Esophagus muscularis mucosa (tissue), 4 donors: ENCODE measurements at regions not wholly inside any gene's neighbourhood (a gene's known extent, or its start where the extent isn't known, plus 50 kb on each side); places are given as distances from the start of the nearest gene placed in this dataset.

Source experiments
- DNase-seq: peaks from one replicate; pipeline ENCODE4 v3.0.0-alpha.2; 2017; ENCODE audit errors: extremely low spot score
- H3K27ac ChIP-seq, 4 donors: fragments of 200-600 bp; sonication (generic); replicated peaks in 1 of 4; 1 replicate in 3 of 4; 2 replicates in 1 of 4; pipeline ENCODE4 v1.5.1; 2016 to 2019; ENCODE audit warnings: mild to moderate bottlenecking in 1 of 4
- H3K27me3 ChIP-seq, 4 donors: fragments of 200-600 bp; sonication (generic); one replicate each; pipeline versions ENCODE4 v1.5.1 to v1.6.0; 2016 to 2019
- H3K36me3 ChIP-seq, 4 donors: fragments of 200-600 bp; sonication (generic); one replicate each; pipeline ENCODE4 v1.5.1; 2016 to 2019
- H3K4me1 ChIP-seq, 4 donors: fragments of 200-600 bp; sonication (generic); one replicate each; pipeline ENCODE4 v1.5.1; 2016 to 2019
- H3K4me3 ChIP-seq, 4 donors: fragments of 200-600 bp; sonication (generic); 1 replicate in 2 of 4; 2 replicates in 2 of 4; pipeline ENCODE4 v1.5.1; 2016 to 2019; ENCODE audit warnings: mild to moderate bottlenecking in 4 of 4, moderate library complexity in 1 of 4
- H3K9me3 ChIP-seq, 4 donors: fragments of 200-600 bp; sonication (generic); 1 replicate in 3 of 4; 2 replicates in 1 of 4; pipeline ENCODE4 v1.5.1; 2016 to 2019
- CTCF ChIP-seq, 3 experiments: fragments of 200-600 bp in 2 of 3; fragments of 450-650 bp in 1 of 3; sonication (generic) in 2 of 3; IDR thresholded peaks; one replicate each; pipeline ENCODE4 v1.5.1; 2017 to 2019; ENCODE audit warnings: antibody characterized with exemption in 3 of 3, mild to moderate bottlenecking in 2 of 3, moderate library complexity in 1 of 3
- EP300 ChIP-seq: sonication (generic); formaldehyde crosslinking; IDR thresholded peaks from one replicate; pipeline ENCODE4 v1.6.1; 2017; ENCODE audit warnings: antibody characterized with exemption
- POLR2A ChIP-seq: fragments of 450-650 bp; IDR thresholded peaks from one replicate; pipeline ENCODE4 v1.6.1; 2017; ENCODE audit warnings: antibody characterized with exemption, moderate library complexity, mild to moderate bottlenecking, low read depth
- POLR2AphosphoS5 ChIP-seq, 2 donors: sonication (generic); formaldehyde crosslinking; IDR thresholded peaks; one replicate each; pipeline ENCODE4 v1.6.1; 2017; ENCODE audit warnings: antibody characterized with exemption in 2 of 2
- WGBS: methylation state at CpG from one replicate; pipeline ENCODE4 v1.1.5; 2018; 5-methylcytosine and 5-hydroxymethylcytosine counted together
- intact Hi-C: fragments of 100-400 bp; cut with DNase I; formaldehyde crosslinking; loops from one replicate; pipeline ENCODE4 v1.15.1; 2023

DNA sequence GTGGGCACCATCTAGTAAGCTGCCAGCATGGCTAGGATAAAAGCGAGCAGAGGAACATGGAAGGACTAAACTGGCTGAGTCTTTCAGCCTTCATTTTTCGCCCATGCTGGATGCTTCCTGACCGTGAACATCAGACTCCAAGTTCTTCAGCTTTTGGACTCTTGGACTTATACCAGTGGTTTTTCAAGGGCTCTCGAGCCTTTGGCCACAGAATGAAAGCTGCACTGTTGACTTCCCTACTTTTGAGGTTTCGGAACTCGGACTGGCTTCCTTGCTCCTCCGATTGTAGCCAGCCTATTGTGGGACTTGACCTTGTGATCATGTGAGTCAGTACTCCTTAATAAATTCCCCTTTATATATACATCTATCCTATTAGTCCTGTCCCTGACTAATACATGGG is 785.1 kb upstream of the SLITRK6 start:
- no peaks in the 10 kb centered on the region for H3K36me3 ChIP-seq
- no peak for DNase-seq
- 89% methylated on average over 7 of the region's 7 CpGs for WGBS
- no peak for TF ChIP-seq CTCF (IDR thresholded peaks at IDR 0.05)
- TF ChIP-seq POLR2AphosphoS5 (IDR thresholded peaks at IDR 0.05), result no peak
- no peak for TF ChIP-seq EP300
- no peak for TF ChIP-seq POLR2A
- H3K27me3 ChIP-seq, result no peaks in the 10 kb centered on the region
- no peak overlapping the region for H3K4me3 ChIP-seq
- intact Hi-C loops, result no loop called here
- no peaks in the 10 kb centered on the region for H3K9me3 ChIP-seq
- H3K4me1 ChIP-seq, result no peaks in the 10 kb centered on the region
- H3K27ac ChIP-seq, result no peak overlapping the region

- intact Hi-C loops, result no loop called here
- H3K36me3 ChIP-seq, result no peaks in the 10 kb centered on the region
- H3K27me3 ChIP-seq, result no peaks in the 10 kb centered on the region
- no peaks in the 10 kb centered on the region for H3K4me1 ChIP-seq
- no peak overlapping the region for H3K27ac ChIP-seq
- no peak for DNase-seq
- no peak overlapping the region for H3K4me3 ChIP-seq
- 31% methylated on average over 2 of the region's 2 CpGs for WGBS
- H3K9me3 ChIP-seq, result no peaks in the 10 kb centered on the region
- TF ChIP-seq POLR2AphosphoS5 (IDR thresholded peaks at IDR 0.05), result no peak
- no peak for TF ChIP-seq CTCF (IDR thresholded peaks at IDR 0.05)
- TF ChIP-seq EP300, result no peak
- TF ChIP-seq POLR2A, result no peak
Observed at GRCh38 chr13:86585835-86586234, 786.6 kb upstream of the SLITRK6 start.

DNA sequence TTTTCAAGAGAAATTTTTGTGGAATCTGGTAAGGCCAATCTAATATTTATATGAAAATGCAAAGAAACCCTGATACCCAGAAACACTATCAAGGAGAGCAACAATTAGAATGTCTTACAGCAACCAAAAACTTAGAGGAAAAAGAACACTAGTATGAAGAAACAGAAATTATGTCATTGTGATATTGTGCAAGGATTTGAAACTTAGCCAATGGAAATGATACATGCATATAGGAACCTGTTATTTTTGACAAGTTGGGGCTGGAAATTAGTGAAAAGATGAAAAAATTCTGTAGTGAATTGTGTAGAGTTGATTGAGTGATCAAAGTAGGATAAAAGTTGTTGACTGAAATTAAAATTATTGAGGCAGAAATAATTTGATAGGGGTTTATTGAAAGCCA is 792.6 kb upstream of the SLITRK6 start:
- Histone ChIP-seq H3K4me1 (no peaks in the 10 kb centered on the region), H3K9me3 (no peaks in the 10 kb centered on the region), H3K27ac (no peak overlapping the region), H3K36me3 (no peaks in the 10 kb centered on the region), H3K27me3 (no peaks in the 10 kb centered on the region), H3K4me3 (no peak overlapping the region)
- TF ChIP-seq CTCF (IDR thresholded peaks at IDR 0.05), result no peak
- TF ChIP-seq POLR2AphosphoS5 (IDR thresholded peaks at IDR 0.05), result no peak
- no peak for TF ChIP-seq EP300
- TF ChIP-seq POLR2A, result no peak
- intact Hi-C loops, result no loop called here
- DNase-seq, result no peak

- Histone ChIP-seq H3K27ac (no peak overlapping the region), H3K36me3 (no peaks in the 10 kb centered on the region), H3K4me3 (no peak overlapping the region), H3K27me3 (no peaks in the 10 kb centered on the region), H3K9me3 (no peaks in the 10 kb centered on the region), H3K4me1 (no peaks in the 10 kb centered on the region)
- WGBS, result 88% methylated on average over 4 of the region's 4 CpGs
- intact Hi-C loops, result no loop called here
- TF ChIP-seq CTCF (IDR thresholded peaks at IDR 0.05), result no peak
- TF ChIP-seq EP300, result no peak
- no peak for TF ChIP-seq POLR2AphosphoS5 (IDR thresholded peaks at IDR 0.05)
- no peak for TF ChIP-seq POLR2A
- no peak for DNase-seq
Observed at GRCh38 chr13:86601351-86601750, 802.1 kb upstream of the SLITRK6 start.

DNA sequence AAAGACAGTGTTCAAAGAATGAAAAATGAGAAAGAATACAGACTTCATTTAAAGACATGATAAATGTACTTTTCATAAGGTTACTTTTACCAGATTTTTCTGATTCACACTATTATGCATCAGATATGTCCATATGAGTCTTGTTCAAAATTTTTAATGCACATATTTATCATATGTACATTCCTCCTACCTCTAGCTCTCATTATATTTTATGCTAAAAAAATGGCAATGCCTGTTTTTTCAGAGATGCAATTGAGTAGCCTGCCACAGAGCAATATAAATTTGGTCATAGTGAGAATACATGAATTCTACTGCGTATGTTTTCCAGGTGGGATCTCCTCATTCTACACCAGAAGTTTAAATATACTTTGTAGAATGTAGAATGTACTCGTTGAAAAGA is 807.0 kb upstream of the SLITRK6 start:
- TF ChIP-seq POLR2A (no peak), POLR2AphosphoS5 (IDR thresholded peaks at IDR 0.05) (no peak), EP300 (no peak), CTCF (IDR thresholded peaks at IDR 0.05) (no peak)
- WGBS, result 47% methylated on average over 2 of the region's 2 CpGs
- H3K27ac ChIP-seq, result no peak overlapping the region
- no peak overlapping the region for H3K4me3 ChIP-seq
- intact Hi-C loops, result no loop called here
- H3K36me3 ChIP-seq, result no peaks in the 10 kb centered on the region
- H3K9me3 ChIP-seq, result no peaks in the 10 kb centered on the region
- no peak for DNase-seq
- H3K27me3 ChIP-seq, result no peaks in the 10 kb centered on the region
- H3K4me1 ChIP-seq, result no peaks in the 10 kb centered on the region
